ENCODE measurements at regions not wholly inside any gene's neighbourhood (a gene's known extent, or its start where the extent isn't known, plus 50 kb on each side); places are given as distances from the start of the nearest gene placed in this dataset.

- DNase-seq (ENCODE audit: insufficient read length, low spot score): no peak
- TF ChIP-seq CTCF (IDR thresholded peaks at IDR 0.05; ENCODE audit: insufficient read depth, missing control alignments): no peak
- no peak for FAIRE-seq
These were observed 189.5 kb upstream of the PPP1R26 start for GRCh38 chr9:135290086-135290485.

- DNase-seq (ENCODE audit: insufficient read length, low spot score) (no peak), FAIRE-seq (no peak)
- TF ChIP-seq CTCF (IDR thresholded peaks at IDR 0.05; ENCODE audit: insufficient read depth, missing control alignments): no peak
These were observed 189.0 kb upstream of the PPP1R26 start for GRCh38 chr9:135290566-135290965.

- TF ChIP-seq CTCF (IDR thresholded peaks at IDR 0.05; ENCODE audit: insufficient read depth, missing control alignments): no peak
- no peak for DNase-seq (ENCODE audit: insufficient read length, low spot score)
- FAIRE-seq: no peak
These were observed 188.4 kb upstream of the PPP1R26 start for GRCh38 chr9:135291165-135291564.

GRCh38 chr9:135294836-135295235 is 184.7 kb upstream of the PPP1R26 start:
- no peak for TF ChIP-seq CTCF (IDR thresholded peaks at IDR 0.05; ENCODE audit: insufficient read depth, missing control alignments)
- FAIRE-seq: no peak
- DNase-seq (ENCODE audit: insufficient read length, low spot score): no peak

- no peak for TF ChIP-seq CTCF (IDR thresholded peaks at IDR 0.05; ENCODE audit: insufficient read depth, missing control alignments)
- FAIRE-seq (no peak), DNase-seq (ENCODE audit: insufficient read length, low spot score) (no peak)
These were observed 183.9 kb upstream of the PPP1R26 start for GRCh38 chr9:135295551-135296300.

GRCh38 chr9:135296735-135297455 is 182.7 kb upstream of the PPP1R26 start:
- DNase-seq (ENCODE audit: insufficient read length, low spot score) (no peak), FAIRE-seq (no peak)

More at GRCh38 chr9:135296735-135297455, 182.7 kb upstream of the PPP1R26 start:
- TF ChIP-seq CTCF (IDR thresholded peaks at IDR 0.05; ENCODE audit: insufficient read depth, missing control alignments): no peak

All from D721Med (cell line).